GM19397 (cell line): ENCODE measurements at regions not wholly inside any gene's neighbourhood (a gene's known extent, or its start where the extent isn't known, plus 50 kb on each side); places are given as distances from the start of the nearest gene placed in this dataset.

Source experiments
- ATAC-seq: cut with Tn5 transposase; IDR thresholded peaks from one replicate; pipeline ENCODE4 v1.9.1; 2021; ENCODE audit warnings: mild to moderate bottlenecking, moderate library complexity; ENCODE audit not compliant: unreplicated experiment

DNA sequence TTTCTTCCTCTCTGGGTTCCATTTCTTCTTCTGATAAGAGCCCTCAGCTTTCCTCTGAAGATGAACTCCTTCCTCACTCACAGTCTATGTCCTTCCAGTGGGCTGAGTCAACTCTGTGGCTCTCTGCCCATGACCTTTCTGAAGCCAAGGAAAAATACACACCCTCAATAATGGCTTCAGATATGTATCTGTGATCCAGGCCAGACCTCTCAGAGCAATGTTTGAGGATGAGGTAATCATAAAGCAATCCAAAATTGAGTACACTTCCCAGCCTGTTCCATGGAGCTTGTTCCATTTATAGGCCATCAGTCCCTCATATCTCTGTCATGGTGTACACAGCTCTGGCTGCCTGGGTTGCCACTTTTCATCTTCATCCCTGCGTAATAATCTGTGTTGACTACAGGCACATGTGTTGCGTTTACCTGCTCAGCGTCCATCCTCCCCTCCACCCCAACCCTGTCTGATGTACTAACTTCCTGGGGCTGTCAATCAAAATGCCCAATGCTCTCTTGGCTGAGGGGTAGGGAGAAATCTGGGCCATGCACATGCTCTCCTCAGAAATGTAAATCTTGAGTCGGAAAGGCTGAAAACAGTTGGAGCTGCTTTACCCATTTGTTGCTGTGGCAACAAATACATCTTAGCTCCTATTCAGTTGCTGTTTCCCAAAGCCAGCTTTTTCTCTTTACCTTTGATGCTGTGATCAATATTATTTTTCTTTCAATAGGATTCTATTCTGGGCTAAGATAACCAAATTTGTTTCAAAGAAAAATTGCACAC lies 377.8 kb upstream of the TMEM132C start:
- no peak for ATAC-seq

DNA sequence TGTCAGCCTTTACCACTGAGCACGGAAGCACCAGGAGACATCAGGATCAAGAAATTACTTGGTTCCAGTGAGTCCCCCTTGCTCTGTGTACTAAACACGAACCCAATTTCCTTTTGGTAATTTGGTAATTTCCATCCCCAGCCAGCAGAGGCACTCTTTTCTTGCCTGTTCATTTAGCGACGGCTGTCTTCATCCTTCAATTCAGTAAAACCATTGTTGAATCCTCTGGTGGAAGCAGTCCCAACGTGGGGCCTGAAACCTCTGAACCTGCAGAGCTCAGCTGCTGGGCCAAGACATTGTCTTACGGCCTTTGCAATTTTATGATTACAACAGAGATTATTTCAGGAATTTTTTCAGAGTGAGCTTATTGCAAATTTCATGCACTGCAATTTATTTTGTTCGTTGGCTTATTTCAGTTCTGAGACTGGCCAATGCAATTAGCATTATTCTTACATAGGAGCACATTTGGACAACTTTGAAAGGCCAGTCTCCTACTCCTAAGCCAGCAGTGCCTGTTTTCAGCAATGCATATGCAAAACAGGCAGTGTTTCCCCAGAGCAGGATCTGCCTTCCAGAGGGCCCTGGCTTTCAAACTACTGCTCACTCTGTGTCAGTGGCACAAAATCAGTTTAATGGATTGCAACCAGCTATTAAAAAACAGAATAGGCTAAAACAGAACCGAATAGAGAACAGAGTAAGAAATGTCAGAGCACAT lies 372.9 kb upstream of the TMEM132C start:
- no peak for ATAC-seq

DNA sequence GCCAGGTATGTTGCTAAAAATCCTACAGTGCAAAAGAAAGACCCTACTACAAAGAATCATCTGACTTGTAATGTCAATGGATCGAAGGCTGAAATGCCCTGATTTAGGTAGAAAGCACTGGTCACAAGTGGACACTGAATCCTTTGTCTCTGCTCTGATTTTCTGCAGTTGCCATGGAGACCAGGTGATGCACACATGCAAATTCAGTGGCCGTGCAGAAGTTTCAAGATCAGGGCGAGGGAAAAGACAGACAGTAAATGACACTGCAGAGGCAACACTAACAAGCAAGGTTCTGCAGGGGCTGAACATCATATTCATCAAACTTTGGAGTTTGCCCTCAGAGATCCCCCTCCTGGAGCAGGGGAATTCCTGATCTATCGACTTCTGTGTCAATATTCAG lies 370.3 kb upstream of the TMEM132C start:
- no peak for ATAC-seq

DNA sequence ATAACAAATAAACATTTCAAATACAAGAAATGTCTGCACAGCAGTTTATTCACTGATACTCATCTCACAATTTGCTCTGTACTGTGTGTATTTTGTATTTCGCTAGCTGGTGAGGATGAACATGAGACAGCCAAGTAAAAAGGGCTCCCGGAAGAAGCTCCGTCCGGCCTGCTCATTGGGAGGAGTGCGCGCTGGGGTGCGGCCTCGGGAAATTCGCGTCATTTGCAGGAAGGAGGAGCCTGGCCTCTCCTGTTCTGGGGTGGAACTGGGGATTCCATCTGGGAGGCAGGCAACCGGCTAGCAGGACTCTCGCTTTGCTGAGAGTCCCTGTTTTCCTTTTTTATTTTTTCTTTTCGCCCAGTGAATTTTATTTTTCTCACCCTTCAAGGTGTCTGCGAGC lies 368.4 kb upstream of the TMEM132C start:
- ATAC-seq: no peak

- no peak for ATAC-seq
Measured at GRCh38 chr12:127899971-127900370, 367.0 kb upstream of the TMEM132C start.

DNA sequence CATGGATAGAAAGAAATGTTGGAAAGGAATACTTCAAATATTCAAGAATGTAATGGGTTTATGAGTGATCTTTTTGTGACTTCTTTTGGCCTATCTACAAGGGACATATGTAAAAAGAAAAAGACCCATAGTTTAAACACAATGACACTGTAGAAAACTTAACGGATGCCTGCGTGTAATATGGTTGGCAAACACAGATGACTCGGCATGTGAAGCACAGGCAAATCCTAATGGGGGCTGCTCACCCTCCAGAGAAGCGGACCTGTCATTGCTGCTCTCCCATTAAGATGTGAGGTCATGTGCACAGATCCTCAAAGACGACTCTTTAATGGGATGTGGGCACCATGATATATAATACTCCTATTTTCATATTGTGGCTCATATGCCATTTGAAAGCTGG lies 366.6 kb upstream of the TMEM132C start:
- no peak for ATAC-seq

- no peak for ATAC-seq
Measured at GRCh38 chr12:127903146-127903545, 363.8 kb upstream of the TMEM132C start.

GRCh38 chr12:127909041-127909440 lies 357.9 kb upstream of the TMEM132C start:
- ATAC-seq: no peak

- ATAC-seq: no peak
Measured at GRCh38 chr12:127911291-127911690, 355.7 kb upstream of the TMEM132C start.

GRCh38 chr12:127912035-127912665 lies 354.8 kb upstream of the TMEM132C start:
- no peak for ATAC-seq

- ATAC-seq: no peak
Measured at GRCh38 chr12:127923501-127923900, 343.5 kb upstream of the TMEM132C start.

GRCh38 chr12:127925971-127926370 lies 341.0 kb upstream of the TMEM132C start:
- ATAC-seq: no peak

DNA sequence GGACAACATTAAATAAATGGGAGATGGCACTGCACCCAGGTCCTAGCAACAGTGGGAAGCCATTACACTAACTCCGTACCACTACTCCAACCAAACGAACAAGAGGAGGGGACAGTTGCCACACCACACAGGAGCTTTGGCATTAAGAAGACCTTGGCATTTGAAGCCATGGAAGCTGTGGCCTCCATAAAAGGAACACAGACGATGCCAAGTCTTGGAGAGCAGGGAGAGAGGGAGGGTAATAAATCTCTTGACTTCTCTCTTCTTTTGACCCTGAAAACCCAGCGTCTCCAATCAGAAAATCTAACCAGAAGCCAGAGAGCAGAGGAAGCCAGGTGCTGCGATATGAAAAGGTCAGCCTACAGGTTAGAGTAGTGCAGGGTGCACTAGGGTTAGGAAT lies 338.8 kb upstream of the TMEM132C start:
- no peak for ATAC-seq

DNA sequence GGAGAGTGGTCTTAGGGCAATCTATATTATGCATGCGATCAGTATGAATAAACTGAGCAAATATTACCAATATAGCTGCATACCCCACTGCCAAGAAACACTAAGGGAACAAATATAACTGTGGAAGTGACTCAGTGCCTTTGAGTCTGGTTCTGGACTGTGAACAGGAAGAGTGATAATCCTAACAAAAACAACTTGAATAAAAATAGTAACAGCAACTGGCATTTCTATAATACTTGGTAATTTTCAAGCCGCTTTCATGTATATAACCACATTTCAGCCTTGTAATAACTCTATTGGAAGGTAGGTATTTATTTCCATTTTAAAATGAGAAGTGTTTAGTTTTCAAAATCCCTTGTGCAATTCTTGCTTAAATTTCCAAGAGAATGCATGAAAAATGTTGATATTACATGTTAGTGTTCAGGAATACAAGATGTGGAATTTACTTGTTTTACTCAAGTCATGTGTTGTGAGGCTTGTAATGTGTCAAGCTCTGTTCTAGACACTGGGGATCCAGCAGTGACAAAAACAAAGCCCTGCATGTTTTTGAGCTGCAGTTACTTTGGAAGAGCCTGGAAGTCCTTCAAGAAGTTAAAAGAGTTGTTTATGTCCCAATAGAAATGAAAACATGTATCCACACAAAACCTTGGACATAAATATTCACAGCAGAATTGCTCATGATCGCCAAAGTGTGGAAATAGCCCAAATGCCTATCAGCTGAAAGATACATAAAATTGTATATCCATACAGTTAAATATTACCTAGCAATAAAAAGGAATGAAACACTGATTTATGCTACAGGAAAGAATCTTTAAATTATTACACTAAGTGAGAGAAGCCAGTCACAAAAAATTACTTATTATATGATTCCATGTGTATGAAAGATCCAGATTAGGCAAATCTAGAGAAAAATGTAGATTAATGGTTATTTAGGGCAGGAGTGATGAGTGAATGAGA lies 338.1 kb upstream of the TMEM132C start:
- ATAC-seq: no peak

- no peak for ATAC-seq
Measured at GRCh38 chr12:127930122-127930521, 336.8 kb upstream of the TMEM132C start.

- no peak for ATAC-seq
Measured at GRCh38 chr12:127934409-127934808, 332.6 kb upstream of the TMEM132C start.

GRCh38 chr12:127936463-127936862 lies 330.5 kb upstream of the TMEM132C start:
- ATAC-seq: no peak

- ATAC-seq: no peak
Measured at GRCh38 chr12:127941332-127941731, 325.6 kb upstream of the TMEM132C start.

GRCh38 chr12:127942981-127943380 lies 324.0 kb upstream of the TMEM132C start:
- ATAC-seq: no peak

- no peak for ATAC-seq
Measured at GRCh38 chr12:127943481-127944210, 323.3 kb upstream of the TMEM132C start.
